ENCODE measurements at regions not wholly inside any gene's neighbourhood (a gene's known extent, or its start where the extent isn't known, plus 50 kb on each side); places are given as distances from the start of the nearest gene placed in this dataset.

DNA sequence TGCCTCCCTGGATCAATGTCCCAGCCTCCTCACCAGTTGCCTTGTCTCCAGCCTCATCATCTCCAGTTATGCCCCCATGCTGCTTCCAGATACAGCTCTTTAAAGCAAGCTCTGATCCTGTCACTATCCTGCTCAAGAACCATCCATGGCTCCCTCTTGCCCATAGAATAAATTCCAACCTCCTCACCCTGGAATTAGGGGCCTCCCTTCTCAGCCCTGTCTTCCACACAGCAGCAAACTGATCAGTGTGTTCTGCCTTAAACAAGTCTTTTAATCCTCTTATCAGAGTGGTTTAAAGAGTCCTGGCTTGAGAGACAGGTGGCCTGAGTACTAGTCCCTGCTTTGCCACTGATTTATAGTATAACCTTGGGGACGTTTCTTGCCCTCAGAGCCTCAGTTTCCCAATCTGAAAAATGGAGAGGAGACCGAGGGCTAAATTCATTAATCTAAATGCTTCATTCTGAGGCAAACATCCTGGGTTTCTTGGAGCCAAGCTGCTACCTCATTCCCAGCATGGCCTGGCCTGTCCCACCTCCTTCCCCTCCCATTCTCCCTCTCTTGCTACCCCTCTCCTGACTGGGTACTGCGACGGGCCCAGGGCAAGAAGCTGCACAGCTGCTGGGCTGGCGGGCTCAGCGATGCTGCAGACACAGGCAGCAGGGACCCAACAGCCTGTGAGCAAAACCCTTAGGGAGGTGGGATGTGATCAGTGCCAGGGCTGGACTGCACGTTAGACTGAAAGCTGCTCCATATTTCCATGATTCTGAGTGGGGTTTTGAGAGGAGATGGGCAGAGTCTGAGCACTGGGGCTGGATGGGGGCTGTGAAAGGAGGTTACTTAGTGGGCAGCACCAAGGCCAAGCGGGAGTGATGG is 221.4 kb downstream of the PTPRU start:
- H3K4me3 Mint-ChIP-seq: no peak overlapping the region
- H3K36me3 Mint-ChIP-seq (ENCODE audit: low read depth): no peaks in the 10 kb centered on the region
- Histone ChIP-seq H3K9me3 (ENCODE audit: control insufficient read depth, low read length) (no peaks in the 10 kb centered on the region), H3K27ac (ENCODE audit: low read depth, low read length) (no peak overlapping the region), H3K36me3 (ENCODE audit: control insufficient read depth, insufficient read depth, low read length) (no peaks in the 10 kb centered on the region), H3K9ac (ENCODE audit: extremely low read depth, low read length, poor library complexity, severe bottlenecking) (no peak overlapping the region), H3K4me3 (ENCODE audit: low read length) (no peak overlapping the region), H3K4me1 (ENCODE audit: control insufficient read depth, insufficient read depth, low read length) (no peaks in the 10 kb centered on the region), H3K27me3 (ENCODE audit: control insufficient read depth, insufficient read depth, low read length, poor library complexity, severe bottlenecking) (no peaks in the 10 kb centered on the region)
- H3K9me3 Mint-ChIP-seq: peaks cover 7% of the 10 kb centered on the region
- peaks cover 22% of the 10 kb centered on the region for H3K4me1 Mint-ChIP-seq
- TF ChIP-seq, protein P1, sequence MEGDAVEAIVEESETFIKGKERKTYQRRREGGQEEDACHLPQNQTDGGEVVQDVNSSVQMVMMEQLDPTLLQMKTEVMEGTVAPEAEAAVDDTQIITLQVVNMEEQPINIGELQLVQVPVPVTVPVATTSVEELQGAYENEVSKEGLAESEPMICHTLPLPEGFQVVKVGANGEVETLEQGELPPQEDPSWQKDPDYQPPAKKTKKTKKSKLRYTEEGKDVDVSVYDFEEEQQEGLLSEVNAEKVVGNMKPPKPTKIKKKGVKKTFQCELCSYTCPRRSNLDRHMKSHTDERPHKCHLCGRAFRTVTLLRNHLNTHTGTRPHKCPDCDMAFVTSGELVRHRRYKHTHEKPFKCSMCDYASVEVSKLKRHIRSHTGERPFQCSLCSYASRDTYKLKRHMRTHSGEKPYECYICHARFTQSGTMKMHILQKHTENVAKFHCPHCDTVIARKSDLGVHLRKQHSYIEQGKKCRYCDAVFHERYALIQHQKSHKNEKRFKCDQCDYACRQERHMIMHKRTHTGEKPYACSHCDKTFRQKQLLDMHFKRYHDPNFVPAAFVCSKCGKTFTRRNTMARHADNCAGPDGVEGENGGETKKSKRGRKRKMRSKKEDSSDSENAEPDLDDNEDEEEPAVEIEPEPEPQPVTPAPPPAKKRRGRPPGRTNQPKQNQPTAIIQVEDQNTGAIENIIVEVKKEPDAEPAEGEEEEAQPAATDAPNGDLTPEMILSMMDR (conservative IDR thresholded peaks at IDR 0.05): no peak
- no peak overlapping the region for H3K27ac Mint-ChIP-seq
- WGBS, 2 experiments (ENCODE audit: insufficient coverage in 1 of 2, insufficient read length in 1 of 2): 86 to 92% methylated on average over 3 to 8 of the region's 8 CpGs
- DNase-seq: peak; percentile 24
- H3K27me3 Mint-ChIP-seq (ENCODE audit: insufficient read depth): peaks cover 6% of the 10 kb centered on the region

DNA sequence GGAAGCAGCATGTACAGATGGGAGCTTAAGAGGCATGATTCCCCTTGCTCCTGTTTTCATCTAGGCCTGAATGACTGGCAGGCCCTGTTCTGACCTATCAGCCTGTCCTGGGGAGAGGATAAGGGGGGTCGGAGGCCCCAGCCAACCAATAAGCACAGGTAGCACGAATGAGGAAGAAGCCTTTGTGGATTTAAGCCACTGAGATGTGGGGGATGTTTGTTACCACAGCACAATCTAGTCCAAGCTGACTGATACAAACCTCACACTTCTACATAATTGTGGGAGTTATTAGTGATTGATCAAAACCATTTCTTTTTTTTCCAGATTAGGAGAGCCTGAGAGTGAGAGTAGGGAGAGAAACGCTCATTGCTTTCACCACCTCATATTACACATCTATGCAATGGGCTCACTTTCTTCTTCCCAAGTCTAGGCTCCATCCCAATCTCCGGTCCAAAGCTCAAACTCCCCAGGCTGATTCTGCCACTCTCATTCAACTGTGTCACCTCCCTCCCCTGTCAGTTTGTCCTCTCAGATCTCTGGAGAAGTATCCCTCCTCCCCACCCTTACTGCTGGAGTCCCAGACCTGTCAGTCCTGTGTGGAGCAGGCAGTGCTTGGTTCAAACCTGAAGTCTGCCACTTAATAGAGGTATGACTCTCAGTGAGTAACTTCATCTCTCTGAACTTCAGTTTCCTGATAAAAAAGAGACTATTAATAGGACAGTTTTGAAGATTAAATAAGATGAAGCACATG is 220.5 kb downstream of the PTPRU start:
- Histone ChIP-seq H3K36me3 (ENCODE audit: control insufficient read depth, insufficient read depth, low read length) (no peaks in the 10 kb centered on the region), H3K9ac (ENCODE audit: extremely low read depth, low read length, poor library complexity, severe bottlenecking) (no peak overlapping the region), H3K9me3 (ENCODE audit: control insufficient read depth, low read length) (no peaks in the 10 kb centered on the region), H3K4me3 (ENCODE audit: low read length) (no peak overlapping the region), H3K27ac (ENCODE audit: low read depth, low read length) (no peak overlapping the region), H3K4me1 (ENCODE audit: control insufficient read depth, insufficient read depth, low read length) (no peaks in the 10 kb centered on the region), H3K27me3 (ENCODE audit: control insufficient read depth, insufficient read depth, low read length, poor library complexity, severe bottlenecking) (no peaks in the 10 kb centered on the region)
- Mint-ChIP-seq H3K9me3 (peaks cover 7% of the 10 kb centered on the region), H3K36me3 (ENCODE audit: low read depth) (no peaks in the 10 kb centered on the region), H3K27me3 (ENCODE audit: insufficient read depth) (peaks cover 6% of the 10 kb centered on the region), H3K27ac (no peak overlapping the region), H3K4me1 (peaks cover 23% of the 10 kb centered on the region), H3K4me3 (no peak overlapping the region)
- DNase-seq: peak; percentile 18
- TF ChIP-seq, protein P1 (conservative IDR thresholded peaks at IDR 0.05): no peak
- WGBS, 2 experiments (ENCODE audit: insufficient coverage in 1 of 2, insufficient read length in 1 of 2): 85 to 88% methylated on average over 2 to 4 of the region's 4 CpGs

DNA sequence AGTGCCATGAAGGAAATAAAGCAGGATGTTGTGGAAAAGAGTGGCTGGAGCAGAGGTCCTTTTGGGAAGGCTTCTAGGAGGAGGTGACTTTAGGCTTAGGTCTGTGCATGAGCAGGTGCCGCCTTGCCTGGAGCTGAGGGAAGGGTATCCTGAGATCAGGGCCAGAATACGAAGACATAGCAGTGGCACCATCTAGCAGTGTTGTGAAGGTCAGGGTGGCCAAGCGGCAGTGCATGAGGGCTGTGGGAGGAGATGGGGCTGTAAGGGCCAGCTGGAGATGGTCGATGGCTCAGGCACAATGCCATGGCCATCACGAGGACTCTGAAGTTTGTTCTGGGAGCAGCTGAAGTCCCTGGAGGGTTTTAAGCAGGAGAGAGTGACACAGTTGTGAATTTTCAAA is 219.5 kb downstream of the PTPRU start:
- H3K4me3 ChIP-seq (ENCODE audit: low read length): no peak overlapping the region
- TF ChIP-seq, protein P1 (conservative IDR thresholded peaks at IDR 0.05): no peak

More for the DNA sequence above, 219.5 kb downstream of the PTPRU start:
- H3K27ac ChIP-seq (ENCODE audit: low read depth, low read length): no peak overlapping the region
- H3K27ac Mint-ChIP-seq: no peak overlapping the region
- H3K36me3 ChIP-seq (ENCODE audit: control insufficient read depth, insufficient read depth, low read length): no peaks in the 10 kb centered on the region
- WGBS, 2 experiments (ENCODE audit: insufficient coverage in 1 of 2, insufficient read length in 1 of 2): 91 to 96% methylated on average over 3 to 5 of the region's 5 CpGs
- no peaks in the 10 kb centered on the region for H3K36me3 Mint-ChIP-seq (ENCODE audit: low read depth)
- no peaks in the 10 kb centered on the region for H3K9me3 ChIP-seq (ENCODE audit: control insufficient read depth, low read length)
- H3K4me1 ChIP-seq (ENCODE audit: control insufficient read depth, insufficient read depth, low read length): no peaks in the 10 kb centered on the region
- H3K4me1 Mint-ChIP-seq: peaks cover 22% of the 10 kb centered on the region
- peaks cover 7% of the 10 kb centered on the region for H3K9me3 Mint-ChIP-seq
- H3K4me3 Mint-ChIP-seq: no peak overlapping the region
- H3K9ac ChIP-seq (ENCODE audit: extremely low read depth, low read length, poor library complexity, severe bottlenecking): no peak overlapping the region
- no peaks in the 10 kb centered on the region for H3K27me3 ChIP-seq (ENCODE audit: control insufficient read depth, insufficient read depth, low read length, poor library complexity, severe bottlenecking)
- DNase-seq: no peak
- peaks cover 6% of the 10 kb centered on the region for H3K27me3 Mint-ChIP-seq (ENCODE audit: insufficient read depth)

Measured in endodermal cell (in vitro differentiated cells).